ENCODE measurements at regions not wholly inside any gene's neighbourhood (a gene's known extent, or its start where the extent isn't known, plus 50 kb on each side); places are given as distances from the start of the nearest gene placed in this dataset.

DNA sequence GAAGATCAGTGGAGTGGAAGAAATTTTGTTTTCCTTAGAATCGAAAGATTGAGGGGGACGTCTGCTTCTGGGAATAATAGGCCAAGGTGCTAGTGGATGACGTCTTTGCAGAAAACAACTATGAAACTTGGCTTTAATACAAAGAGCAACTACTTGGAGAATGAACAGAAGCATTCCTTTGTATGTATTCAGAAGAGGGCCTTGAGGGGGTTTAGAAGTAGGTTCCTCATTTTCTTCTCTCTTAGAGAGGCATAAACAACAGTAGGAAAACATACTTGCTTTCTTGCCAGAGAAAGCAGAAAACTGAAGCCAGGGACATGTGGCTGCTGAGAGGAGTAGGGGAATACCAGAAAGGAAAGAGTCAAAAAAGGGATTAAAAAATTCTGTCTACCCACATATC is 167.8 kb downstream of the ZNF330 start:
- TF ChIP-seq KDM5B (IDR thresholded peaks at IDR 0.05; ENCODE audit: insufficient replicate concordance, low read depth, low read length): no peak
- TF ChIP-seq EP300 (IDR thresholded peaks at IDR 0.05; ENCODE audit: low read length): no peak
- TF ChIP-seq, protein P1, sequence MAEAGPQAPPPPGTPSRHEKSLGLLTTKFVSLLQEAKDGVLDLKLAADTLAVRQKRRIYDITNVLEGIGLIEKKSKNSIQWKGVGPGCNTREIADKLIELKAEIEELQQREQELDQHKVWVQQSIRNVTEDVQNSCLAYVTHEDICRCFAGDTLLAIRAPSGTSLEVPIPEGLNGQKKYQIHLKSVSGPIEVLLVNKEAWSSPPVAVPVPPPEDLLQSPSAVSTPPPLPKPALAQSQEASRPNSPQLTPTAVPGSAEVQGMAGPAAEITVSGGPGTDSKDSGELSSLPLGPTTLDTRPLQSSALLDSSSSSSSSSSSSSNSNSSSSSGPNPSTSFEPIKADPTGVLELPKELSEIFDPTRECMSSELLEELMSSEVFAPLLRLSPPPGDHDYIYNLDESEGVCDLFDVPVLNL (CRISPR knock-in tag; IDR thresholded peaks at IDR 0.05; ENCODE audit: low read depth): no peak
